HEK293T (cell line): ENCODE measurements at regions not wholly inside any gene's neighbourhood (a gene's known extent, or its start where the extent isn't known, plus 50 kb on each side); places are given as distances from the start of the nearest gene placed in this dataset.

Experiments
- ARNT ChIP-seq: fragments of 450-650 bp; IDR thresholded peaks from 2 replicates; pipeline ENCODE4 v1.6.1; 2017; ENCODE audit warnings: mild to moderate bottlenecking
- BHLHE40 ChIP-seq: fragments of 450-650 bp; IDR thresholded peaks from 2 replicates; pipeline ENCODE4 v1.6.1; 2016; ENCODE audit warnings: mild to moderate bottlenecking, moderate library complexity, borderline replicate concordance
- ELF4 ChIP-seq: fragments of 450-650 bp; IDR thresholded peaks from 2 replicates; pipeline ENCODE4 v1.6.1; 2017; ENCODE audit warnings: antibody characterized with exemption
- FOXA1 ChIP-seq: fragments of 450-650 bp; IDR thresholded peaks from 2 replicates; pipeline ENCODE4 v1.6.1; 2016; ENCODE audit warnings: mild to moderate bottlenecking
- FOXK2 ChIP-seq: fragments of 450-650 bp; IDR thresholded peaks from 2 replicates; pipeline ENCODE4 v1.6.1; 2016; ENCODE audit warnings: mild to moderate bottlenecking
- FOXM1 ChIP-seq: fragments of 450-650 bp; IDR thresholded peaks from 2 replicates; pipeline ENCODE4 v1.6.1; 2017; ENCODE audit warnings: mild to moderate bottlenecking, borderline replicate concordance
- HDGF ChIP-seq: fragments of 450-650 bp; IDR thresholded peaks from 2 replicates; pipeline ENCODE4 v1.6.1; 2017; ENCODE audit warnings: antibody characterized with exemption, borderline replicate concordance
- L3MBTL2 ChIP-seq: fragments of 450-650 bp; conservative IDR thresholded peaks from 2 replicates; pipeline ENCODE4 v1.6.1; 2016; ENCODE audit warnings: mild to moderate bottlenecking
- PKNOX1 ChIP-seq: fragments of 450-650 bp; IDR thresholded peaks from 2 replicates; pipeline ENCODE4 v1.6.1; 2016
- SP1 ChIP-seq: fragments of 450-650 bp; IDR thresholded peaks from 2 replicates; pipeline ENCODE4 v1.6.1; 2017
- SUZ12 ChIP-seq: fragments of 450-650 bp; IDR thresholded peaks from 2 replicates; pipeline ENCODE4 v1.6.1; 2016; ENCODE audit warnings: mild to moderate bottlenecking
- TARDBP ChIP-seq: fragments of 450-650 bp; IDR thresholded peaks from 2 replicates; pipeline ENCODE4 v1.6.1; 2016
- ZNF384 ChIP-seq: fragments of 450-650 bp; IDR thresholded peaks from 2 replicates; pipeline ENCODE4 v1.6.1; 2016

DNA sequence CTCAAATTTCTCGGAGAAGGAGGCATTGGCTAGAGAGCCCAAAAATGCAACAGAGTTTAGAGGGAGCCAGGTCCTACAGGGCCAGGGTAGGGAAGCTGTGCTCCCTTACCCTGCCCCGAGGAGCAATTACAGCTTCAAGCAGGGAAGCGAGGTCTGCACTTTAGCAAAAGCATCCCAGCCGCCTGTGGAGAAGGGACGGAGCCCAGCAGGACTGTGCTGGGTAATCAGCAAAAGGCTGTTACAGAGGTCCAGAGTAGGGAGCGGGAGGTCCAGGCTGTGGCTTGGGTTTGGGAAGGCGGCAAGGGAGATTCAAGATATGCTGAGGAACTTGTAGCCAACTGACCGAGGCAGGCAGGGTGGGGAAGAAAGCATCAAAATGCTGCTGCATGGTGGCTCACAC is 162.6 kb downstream of the TMEM132E start:
- TF ChIP-seq ZNF384 (no peak), SUZ12 (no peak), FOXK2 (no peak), FOXM1 (no peak), BHLHE40 (no peak), HDGF (no peak), ELF4 (no peak), FOXA1 (no peak), ARNT (no peak), TARDBP (no peak), SP1 (no peak), L3MBTL2 (no peak), PKNOX1 (no peak)
